Transverse colon (tissue), 4 donors: ENCODE measurements at regions not wholly inside any gene's neighbourhood (a gene's known extent, or its start where the extent isn't known, plus 50 kb on each side); places are given as distances from the start of the nearest gene placed in this dataset.

ENCODE experiments used
- CTCF ChIP-seq, 5 experiments: fragments of 200-600 bp in 3 of 5; fragments of 450-650 bp in 2 of 5; sonication (generic) in 3 of 5; IDR thresholded peaks; 1 replicate in 2 of 5; 2 replicates in 3 of 5; pipeline ENCODE4 v1.5.1; 2016 to 2017; ENCODE audit warnings: antibody characterized with exemption in 5 of 5, inconsistent platforms in 3 of 5, mild to moderate bottlenecking in 2 of 5, moderate library complexity in 1 of 5
- POLR2A ChIP-seq: fragments of 450-650 bp; IDR thresholded peaks from one replicate; pipeline ENCODE4 v1.6.1; 2016; ENCODE audit warnings: antibody characterized with exemption, mild to moderate bottlenecking, moderate library complexity
- POLR2AphosphoS5 ChIP-seq, 3 donors: sonication (generic); formaldehyde crosslinking; IDR thresholded peaks; one replicate each; pipeline ENCODE4 v1.6.1; 2016; ENCODE audit warnings: antibody characterized with exemption in 3 of 3

GRCh38 chr10:128713471-128713870, 587.2 kb upstream of the MKI67 start:
- TF ChIP-seq POLR2AphosphoS5 (IDR thresholded peaks at IDR 0.05) (no peak), CTCF (IDR thresholded peaks at IDR 0.05) (no peak), POLR2A (no peak)
